ENCODE measurements at regions not wholly inside any gene's neighbourhood (a gene's known extent, or its start where the extent isn't known, plus 50 kb on each side); places are given as distances from the start of the nearest gene placed in this dataset.
"Not testable (repeated sequence)": the region's sequence is repeated elsewhere in the genome, so short reads cannot be mapped to it uniquely, and the experiment has no call there.

GRCh38 chr16:61432421-61432820 lies 603.8 kb downstream of the CDH8 start:
- H3K36me3 ChIP-seq (ENCODE audit: control insufficient read depth, insufficient read depth, low read length), result no peaks in the 10 kb centered on the region
- FAIRE-seq, result no peak
- TF ChIP-seq CTCF (IDR thresholded peaks at IDR 0.05; ENCODE audit: insufficient read depth, low read length, severe bottlenecking), result no peak
- no peak overlapping the region for H3K4me3 ChIP-seq (ENCODE audit: low read depth, low read length)
- peak; percentile 2 for DNase-seq (ENCODE audit: low read depth)
- no peaks in the 10 kb centered on the region for H3K27me3 ChIP-seq (ENCODE audit: control insufficient read depth, insufficient read depth, low read length)

- TF ChIP-seq CTCF (IDR thresholded peaks at IDR 0.05; ENCODE audit: insufficient read depth, low read length, severe bottlenecking), result no peak
- no peak for FAIRE-seq
- DNase-seq (ENCODE audit: low read depth), result no peak
- no peaks in the 10 kb centered on the region for H3K27me3 ChIP-seq (ENCODE audit: control insufficient read depth, insufficient read depth, low read length)
- no peaks in the 10 kb centered on the region for H3K36me3 ChIP-seq (ENCODE audit: control insufficient read depth, insufficient read depth, low read length)
- H3K4me3 ChIP-seq (ENCODE audit: low read depth, low read length), result no peak overlapping the region
Measured at GRCh38 chr16:61421111-61421510, 615.1 kb downstream of the CDH8 start.

- no peak for TF ChIP-seq CTCF (IDR thresholded peaks at IDR 0.05; ENCODE audit: insufficient read depth, low read length, severe bottlenecking)
- Histone ChIP-seq H3K27me3 (ENCODE audit: control insufficient read depth, insufficient read depth, low read length) (no peaks in the 10 kb centered on the region), H3K36me3 (ENCODE audit: control insufficient read depth, insufficient read depth, low read length) (no peaks in the 10 kb centered on the region), H3K4me3 (ENCODE audit: low read depth, low read length) (no peak overlapping the region)
- FAIRE-seq, result no peak
- no peak for DNase-seq (ENCODE audit: low read depth)
Measured at GRCh38 chr16:61419791-61420190, 616.4 kb downstream of the CDH8 start.

- H3K27me3 ChIP-seq (ENCODE audit: control insufficient read depth, insufficient read depth, low read length); H3K36me3 ChIP-seq (ENCODE audit: control insufficient read depth, insufficient read depth, low read length); FAIRE-seq; H3K4me3 ChIP-seq (ENCODE audit: low read depth, low read length); DNase-seq (ENCODE audit: low read depth): not testable (repeated sequence)
Measured at GRCh38 chr16:61418802-61419201, 617.4 kb downstream of the CDH8 start.

DNA sequence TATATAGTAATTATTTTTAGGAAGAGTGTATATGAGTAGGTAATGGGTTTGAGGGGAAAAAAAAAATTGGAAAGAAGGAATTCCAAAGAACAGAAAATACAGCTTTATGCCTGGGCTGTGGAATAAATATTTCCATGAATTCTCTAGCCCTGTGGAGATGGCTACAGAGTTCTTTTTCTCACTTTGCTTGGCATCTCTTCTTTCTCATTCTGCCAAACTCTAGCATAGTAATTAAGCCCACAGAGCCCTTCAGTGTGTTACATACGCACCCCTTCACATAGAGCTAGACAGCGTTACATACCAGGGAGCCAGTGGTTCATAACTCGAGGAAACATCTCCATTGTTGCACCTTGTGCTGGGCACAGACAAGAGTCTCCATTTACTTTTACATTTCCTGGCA lies 621.1 kb downstream of the CDH8 start:
- Histone ChIP-seq H3K36me3 (ENCODE audit: control insufficient read depth, insufficient read depth, low read length) (no peaks in the 10 kb centered on the region), H3K27me3 (ENCODE audit: control insufficient read depth, insufficient read depth, low read length) (no peaks in the 10 kb centered on the region), H3K4me3 (ENCODE audit: low read depth, low read length) (no peak overlapping the region)
- no peak for TF ChIP-seq CTCF (IDR thresholded peaks at IDR 0.05; ENCODE audit: insufficient read depth, low read length, severe bottlenecking)
- DNase-seq (ENCODE audit: low read depth) (no peak), FAIRE-seq (no peak)

GRCh38 chr16:61413021-61413420 lies 623.2 kb downstream of the CDH8 start:
- H3K4me3 ChIP-seq (ENCODE audit: low read depth, low read length), result no peak overlapping the region
- FAIRE-seq, result no peak
- no peaks in the 10 kb centered on the region for H3K27me3 ChIP-seq (ENCODE audit: control insufficient read depth, insufficient read depth, low read length)
- TF ChIP-seq CTCF (IDR thresholded peaks at IDR 0.05; ENCODE audit: insufficient read depth, low read length, severe bottlenecking), result no peak
- no peak for DNase-seq (ENCODE audit: low read depth)
- H3K36me3 ChIP-seq (ENCODE audit: control insufficient read depth, insufficient read depth, low read length), result no peaks in the 10 kb centered on the region

All from bronchial epithelial cell (primary cell).